Parathyroid adenoma (tissue), 2 donors: ENCODE measurements at regions not wholly inside any gene's neighbourhood (a gene's known extent, or its start where the extent isn't known, plus 50 kb on each side); places are given as distances from the start of the nearest gene placed in this dataset.

Experiments
- H2AFZ ChIP-seq: fragments of 300-600 bp; sonication (generic); one replicate; pipeline ENCODE4 v1.7.0; 2017; ENCODE audit warnings: antibody characterized with exemption, mild to moderate bottlenecking
- H3K27ac ChIP-seq: fragments of 300-600 bp; sonication (generic); one replicate; pipeline ENCODE4 v1.7.0; 2017
- H3K27me3 ChIP-seq: fragments of 300-600 bp; sonication (generic); one replicate; pipeline ENCODE4 v1.7.0; 2017; ENCODE audit warnings: low read length; ENCODE audit not compliant: control insufficient read depth, insufficient read depth
- H3K36me3 ChIP-seq: fragments of 300-600 bp; sonication (generic); one replicate; pipeline ENCODE4 v1.7.0; 2017; ENCODE audit warnings: low read length; ENCODE audit not compliant: control insufficient read depth, insufficient read depth
- H3K4me1 ChIP-seq: fragments of 300-600 bp; sonication (generic); one replicate; pipeline ENCODE4 v1.7.0; 2017; ENCODE audit warnings: control low read depth
- H3K4me2 ChIP-seq: fragments of 300-600 bp; sonication (generic); one replicate; pipeline ENCODE4 v1.7.0; 2017; ENCODE audit warnings: low read length
- H3K4me3 ChIP-seq: fragments of 300-600 bp; sonication (generic); one replicate; pipeline ENCODE4 v1.7.0; 2017; ENCODE audit warnings: low read depth, low read length
- H3K79me2 ChIP-seq: fragments of 300-600 bp; sonication (generic); one replicate; pipeline ENCODE4 v1.7.0; 2017; ENCODE audit warnings: control low read depth
- H3K9ac ChIP-seq: fragments of 300-600 bp; sonication (generic); one replicate; pipeline ENCODE4 v1.7.0; 2017; ENCODE audit warnings: mild to moderate bottlenecking
- H3K9me3 ChIP-seq: fragments of 300-600 bp; sonication (generic); one replicate; pipeline ENCODE4 v1.7.0; 2017; ENCODE audit warnings: low read length; ENCODE audit not compliant: control insufficient read depth
- CTCF ChIP-seq: fragments of 300-600 bp; sonication (generic); IDR thresholded peaks from one replicate; pipeline ENCODE4 v1.7.0; 2017; ENCODE audit warnings: antibody characterized with exemption, mild to moderate bottlenecking
- donor health status: primary hyperparathyroidism.

- Histone ChIP-seq H3K4me1 (no peaks in the 10 kb centered on the region), H3K27ac (no peak overlapping the region), H3K9ac (no peak overlapping the region), H3K36me3 (no peaks in the 10 kb centered on the region), H3K9me3 (no peaks in the 10 kb centered on the region), H3K4me3 (no peak overlapping the region), H3K79me2 (no peaks in the 10 kb centered on the region), H3K4me2 (no peak overlapping the region), H3K27me3 (no peaks in the 10 kb centered on the region), H2AFZ (no peak overlapping the region)
- TF ChIP-seq CTCF: no peak
Observed at GRCh38 chr4:124785645-124786044, 73.1 kb upstream of the ANKRD50 start.

GRCh38 chr4:124783847-124784246, 71.3 kb upstream of the ANKRD50 start:
- Histone ChIP-seq H3K27me3 (no peaks in the 10 kb centered on the region), H3K27ac (no peak overlapping the region), H3K4me2 (no peak overlapping the region), H3K9me3 (no peaks in the 10 kb centered on the region), H2AFZ (no peak overlapping the region), H3K36me3 (no peaks in the 10 kb centered on the region), H3K4me3 (no peak overlapping the region), H3K79me2 (no peaks in the 10 kb centered on the region), H3K4me1 (no peaks in the 10 kb centered on the region), H3K9ac (no peak overlapping the region)
- TF ChIP-seq CTCF: no peak

GRCh38 chr4:124777007-124777406, 64.5 kb upstream of the ANKRD50 start:
- Histone ChIP-seq H3K4me1 (no peaks in the 10 kb centered on the region), H3K36me3 (no peaks in the 10 kb centered on the region), H3K4me3 (no peak overlapping the region), H2AFZ (no peak overlapping the region), H3K9ac (no peak overlapping the region), H3K79me2 (no peaks in the 10 kb centered on the region), H3K27ac (no peak overlapping the region), H3K4me2 (no peak overlapping the region), H3K9me3 (no peaks in the 10 kb centered on the region), H3K27me3 (no peaks in the 10 kb centered on the region)
- no peak for TF ChIP-seq CTCF

GRCh38 chr4:124768596-124769365, 56.2 kb upstream of the ANKRD50 start:
- Histone ChIP-seq H3K9me3 (no peaks in the 10 kb centered on the region), H3K79me2 (no peaks in the 10 kb centered on the region), H3K9ac (no peak overlapping the region), H3K36me3 (no peaks in the 10 kb centered on the region), H3K4me3 (no peak overlapping the region), H3K27me3 (no peaks in the 10 kb centered on the region), H3K4me2 (no peak overlapping the region), H3K4me1 (no peaks in the 10 kb centered on the region), H3K27ac (no peak overlapping the region), H2AFZ (no peak overlapping the region)
- TF ChIP-seq CTCF: no peak

GRCh38 chr4:124762956-124763355, 50.4 kb upstream of the ANKRD50 start:
- no peaks in the 10 kb centered on the region for H3K79me2 ChIP-seq
- no peak overlapping the region for H3K4me3 ChIP-seq
- no peaks in the 10 kb centered on the region for H3K36me3 ChIP-seq
- H2AFZ ChIP-seq: no peak overlapping the region
- no peaks in the 10 kb centered on the region for H3K27me3 ChIP-seq
- no peak overlapping the region for H3K4me2 ChIP-seq
- no peaks in the 10 kb centered on the region for H3K9me3 ChIP-seq
- no peaks in the 10 kb centered on the region for H3K4me1 ChIP-seq
- no peak overlapping the region for H3K27ac ChIP-seq
- no peak overlapping the region for H3K9ac ChIP-seq
- no peak for TF ChIP-seq CTCF
